Gastrocnemius medialis (tissue), 4 donors: ENCODE measurements at regions not wholly inside any gene's neighbourhood (a gene's known extent, or its start where the extent isn't known, plus 50 kb on each side); places are given as distances from the start of the nearest gene placed in this dataset.
"Not testable (repeated sequence)": the region's sequence is repeated elsewhere in the genome, so short reads cannot be mapped to it uniquely, and the experiment has no call there.

Experiments used
- POLR2A ChIP-seq, 2 donors: fragments of 450-650 bp; IDR thresholded peaks; one replicate each; pipeline ENCODE4 v1.6.1; 2017; ENCODE audit warnings: antibody characterized with exemption in 2 of 2, mild to moderate bottlenecking in 2 of 2, moderate library complexity in 2 of 2
- TF ChIP-seq, protein P1 (sequence below), 5 experiments: fragments of 450-650 bp in 3 of 5; fragments of 200-600 bp in 2 of 5; sonication (generic) in 2 of 5; IDR thresholded peaks in 4 of 5; conservative IDR thresholded peaks in 1 of 5; 1 replicate in 4 of 5; 2 replicates in 1 of 5; pipeline ENCODE4 v1.5.1; 2016 to 2019; ENCODE audit warnings: antibody characterized with exemption in 5 of 5, mild to moderate bottlenecking in 3 of 5, moderate library complexity in 3 of 5

DNA sequence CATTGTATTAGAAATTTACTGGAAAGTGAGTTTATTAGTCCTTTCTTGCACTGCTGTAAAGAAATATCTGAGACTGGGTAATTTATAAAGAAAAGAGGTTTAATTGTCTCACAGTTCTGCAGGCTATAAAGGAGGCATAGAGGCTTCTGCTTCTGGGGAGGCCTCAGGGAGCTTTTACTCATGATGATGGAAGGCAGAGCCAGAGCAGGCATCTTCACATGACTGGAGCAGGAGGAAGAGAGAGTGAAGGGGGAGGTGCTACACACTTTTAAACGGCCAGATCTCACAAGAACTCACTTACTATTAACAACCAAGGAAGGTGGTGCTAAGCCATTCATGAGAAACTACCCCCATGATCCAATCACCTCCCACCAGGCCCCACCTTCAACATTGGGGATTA, 112.7 kb upstream of the NUTM2F start:
- TF ChIP-seq, protein P1, sequence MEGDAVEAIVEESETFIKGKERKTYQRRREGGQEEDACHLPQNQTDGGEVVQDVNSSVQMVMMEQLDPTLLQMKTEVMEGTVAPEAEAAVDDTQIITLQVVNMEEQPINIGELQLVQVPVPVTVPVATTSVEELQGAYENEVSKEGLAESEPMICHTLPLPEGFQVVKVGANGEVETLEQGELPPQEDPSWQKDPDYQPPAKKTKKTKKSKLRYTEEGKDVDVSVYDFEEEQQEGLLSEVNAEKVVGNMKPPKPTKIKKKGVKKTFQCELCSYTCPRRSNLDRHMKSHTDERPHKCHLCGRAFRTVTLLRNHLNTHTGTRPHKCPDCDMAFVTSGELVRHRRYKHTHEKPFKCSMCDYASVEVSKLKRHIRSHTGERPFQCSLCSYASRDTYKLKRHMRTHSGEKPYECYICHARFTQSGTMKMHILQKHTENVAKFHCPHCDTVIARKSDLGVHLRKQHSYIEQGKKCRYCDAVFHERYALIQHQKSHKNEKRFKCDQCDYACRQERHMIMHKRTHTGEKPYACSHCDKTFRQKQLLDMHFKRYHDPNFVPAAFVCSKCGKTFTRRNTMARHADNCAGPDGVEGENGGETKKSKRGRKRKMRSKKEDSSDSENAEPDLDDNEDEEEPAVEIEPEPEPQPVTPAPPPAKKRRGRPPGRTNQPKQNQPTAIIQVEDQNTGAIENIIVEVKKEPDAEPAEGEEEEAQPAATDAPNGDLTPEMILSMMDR (IDR thresholded peaks at IDR 0.05 in 4 of 5, conservative IDR thresholded peaks at IDR 0.05 in 1 of 5): not testable (repeated sequence)
- not testable (repeated sequence) for TF ChIP-seq POLR2A (IDR thresholded peaks at IDR 0.05)
